ENCODE measurements at regions not wholly inside any gene's neighbourhood (a gene's known extent, or its start where the extent isn't known, plus 50 kb on each side); places are given as distances from the start of the nearest gene placed in this dataset.
A peak's percentile ranks its signal among the peaks of the same experiment; 100 is the strongest.
"Not testable (repeated sequence)": the region's sequence is repeated elsewhere in the genome, so short reads cannot be mapped to it uniquely, and the experiment has no call there.

- not testable (repeated sequence) for H3K4me1 ChIP-seq (ENCODE audit: insufficient read depth, low read length); H3K27ac ChIP-seq (ENCODE audit: low read length); H3K27me3 ChIP-seq (ENCODE audit: insufficient read depth, low read length); H3K4me3 ChIP-seq (ENCODE audit: low read length); H3K9ac ChIP-seq (ENCODE audit: low read depth, low read length); H3K36me3 ChIP-seq (ENCODE audit: insufficient read depth, low read depth, low read length)
- peaks cover 94% of the 10 kb centered on the region for H3K9me3 ChIP-seq (ENCODE audit: insufficient read depth, low read depth, low read length)
Observed at GRCh38 chr22:11625711-11626421, 3902.1 kb upstream of the OR11H1 start.

- H3K4me1 ChIP-seq (ENCODE audit: insufficient read depth, low read length) = no peaks in the 10 kb centered on the region
- no peaks in the 10 kb centered on the region for H3K36me3 ChIP-seq (ENCODE audit: insufficient read depth, low read depth, low read length)
- no peaks in the 10 kb centered on the region for H3K27me3 ChIP-seq (ENCODE audit: insufficient read depth, low read length)
- no peak overlapping the region for H3K27ac ChIP-seq (ENCODE audit: low read length)
- no peak overlapping the region for H3K9ac ChIP-seq (ENCODE audit: low read depth, low read length)
- no peak overlapping the region for H3K4me3 ChIP-seq (ENCODE audit: low read length)
- peaks cover 92% of the 10 kb centered on the region for H3K9me3 ChIP-seq (ENCODE audit: insufficient read depth, low read depth, low read length)
Observed at GRCh38 chr22:11626422-11626773, 3901.6 kb upstream of the OR11H1 start.

GRCh38 chr22:11627036-11627435 lies 3901.0 kb upstream of the OR11H1 start:
- not testable (repeated sequence) for H3K4me1 ChIP-seq (ENCODE audit: insufficient read depth, low read length); H3K27me3 ChIP-seq (ENCODE audit: insufficient read depth, low read length); H3K36me3 ChIP-seq (ENCODE audit: insufficient read depth, low read depth, low read length); H3K9ac ChIP-seq (ENCODE audit: low read depth, low read length); H3K27ac ChIP-seq (ENCODE audit: low read length); H3K4me3 ChIP-seq (ENCODE audit: low read length)
- peaks cover 86% of the 10 kb centered on the region for H3K9me3 ChIP-seq (ENCODE audit: insufficient read depth, low read depth, low read length)

- H3K4me3 ChIP-seq (ENCODE audit: low read length) = no peak overlapping the region
- H3K27me3 ChIP-seq (ENCODE audit: insufficient read depth, low read length) = no peaks in the 10 kb centered on the region
- no peaks in the 10 kb centered on the region for H3K36me3 ChIP-seq (ENCODE audit: insufficient read depth, low read depth, low read length)
- H3K9me3 ChIP-seq (ENCODE audit: insufficient read depth, low read depth, low read length) = peaks cover 82% of the 10 kb centered on the region
- H3K4me1 ChIP-seq (ENCODE audit: insufficient read depth, low read length) = no peaks in the 10 kb centered on the region
- no peak overlapping the region for H3K9ac ChIP-seq (ENCODE audit: low read depth, low read length)
- no peak overlapping the region for H3K27ac ChIP-seq (ENCODE audit: low read length)
Observed at GRCh38 chr22:11627436-11627797, 3900.6 kb upstream of the OR11H1 start.

- Histone ChIP-seq H3K4me1 (ENCODE audit: insufficient read depth, low read length) (no peaks in the 10 kb centered on the region), H3K27me3 (ENCODE audit: insufficient read depth, low read length) (no peaks in the 10 kb centered on the region), H3K27ac (ENCODE audit: low read length) (no peak overlapping the region), H3K9ac (ENCODE audit: low read depth, low read length) (no peak overlapping the region), H3K4me3 (ENCODE audit: low read length) (no peak overlapping the region), H3K9me3 (ENCODE audit: insufficient read depth, low read depth, low read length) (peaks cover 78% of the 10 kb centered on the region), H3K36me3 (ENCODE audit: insufficient read depth, low read depth, low read length) (no peaks in the 10 kb centered on the region)
Observed at GRCh38 chr22:11627798-11628650, 3900.0 kb upstream of the OR11H1 start.

GRCh38 chr22:11628651-11629511 lies 3899.1 kb upstream of the OR11H1 start:
- Histone ChIP-seq H3K4me3 (ENCODE audit: low read length) (no peak overlapping the region), H3K9me3 (ENCODE audit: insufficient read depth, low read depth, low read length) (peaks cover 70% of the 10 kb centered on the region), H3K9ac (ENCODE audit: low read depth, low read length) (no peak overlapping the region), H3K27me3 (ENCODE audit: insufficient read depth, low read length) (no peaks in the 10 kb centered on the region), H3K4me1 (ENCODE audit: insufficient read depth, low read length) (no peaks in the 10 kb centered on the region), H3K36me3 (ENCODE audit: insufficient read depth, low read depth, low read length) (no peaks in the 10 kb centered on the region), H3K27ac (ENCODE audit: low read length) (no peak overlapping the region)

- Histone ChIP-seq H3K9me3 (ENCODE audit: insufficient read depth, low read depth, low read length) (peaks cover 60% of the 10 kb centered on the region), H3K4me3 (ENCODE audit: low read length) (peak overlapping the region; percentile 23; the same call in 1 of the 2 replicates)
Observed at GRCh38 chr22:11629661-11630385, 3898.2 kb upstream of the OR11H1 start.

GRCh38 chr22:11630386-11631084 lies 3897.5 kb upstream of the OR11H1 start:
- H3K36me3 ChIP-seq (ENCODE audit: insufficient read depth, low read depth, low read length); H3K9ac ChIP-seq (ENCODE audit: low read depth, low read length); H3K4me3 ChIP-seq (ENCODE audit: low read length); H3K27me3 ChIP-seq (ENCODE audit: insufficient read depth, low read length); H3K4me1 ChIP-seq (ENCODE audit: insufficient read depth, low read length); H3K27ac ChIP-seq (ENCODE audit: low read length): not testable (repeated sequence)
- H3K9me3 ChIP-seq (ENCODE audit: insufficient read depth, low read depth, low read length) = peaks cover 53% of the 10 kb centered on the region

More at GRCh38 chr22:11629661-11630385, 3898.2 kb upstream of the OR11H1 start:
- no peaks in the 10 kb centered on the region for H3K27me3 ChIP-seq (ENCODE audit: insufficient read depth, low read length)
- no peak overlapping the region for H3K9ac ChIP-seq (ENCODE audit: low read depth, low read length)
- no peaks in the 10 kb centered on the region for H3K4me1 ChIP-seq (ENCODE audit: insufficient read depth, low read length)
- no peak overlapping the region for H3K27ac ChIP-seq (ENCODE audit: low read length)
- no peaks in the 10 kb centered on the region for H3K36me3 ChIP-seq (ENCODE audit: insufficient read depth, low read depth, low read length)

Data from iPS-20b (cell line).